Prostate gland (tissue), 2 donors: ENCODE measurements at regions not wholly inside any gene's neighbourhood (a gene's known extent, or its start where the extent isn't known, plus 50 kb on each side); places are given as distances from the start of the nearest gene placed in this dataset.

Experiments
- CTCF ChIP-seq, 4 experiments: fragments of 200-600 bp in 2 of 4; fragments of 450-650 bp in 2 of 4; sonication (generic) in 2 of 4; IDR thresholded peaks; 1 replicate in 3 of 4; 2 replicates in 1 of 4; pipeline ENCODE4 v1.5.1; 2016 to 2019; ENCODE audit warnings: antibody characterized with exemption in 4 of 4, mild to moderate bottlenecking in 2 of 4, moderate library complexity in 2 of 4
- POLR2A ChIP-seq: fragments of 450-650 bp; IDR thresholded peaks from one replicate; pipeline ENCODE4 v1.6.1; 2016; ENCODE audit warnings: antibody characterized with exemption, mild to moderate bottlenecking
- POLR2AphosphoS5 ChIP-seq: sonication (generic); formaldehyde crosslinking; IDR thresholded peaks from one replicate; pipeline ENCODE4 v1.6.1; 2017; ENCODE audit warnings: antibody characterized with exemption

GRCh38 chr2:175393851-175394250 lies 212.3 kb upstream of the ATP5MC3 start:
- no peak for TF ChIP-seq CTCF (IDR thresholded peaks at IDR 0.05)
- TF ChIP-seq POLR2A, result no peak
- no peak for TF ChIP-seq POLR2AphosphoS5
